BLaER1 (cell line): ENCODE measurements at regions not wholly inside any gene's neighbourhood (a gene's known extent, or its start where the extent isn't known, plus 50 kb on each side); places are given as distances from the start of the nearest gene placed in this dataset.
A peak's percentile ranks its signal among the peaks of the same experiment; 100 is the strongest.

Experiments
- H3K27ac ChIP-seq: shearing (Covaris generic); formaldehyde crosslinking; 2 replicates; pipeline ENCODE4 v1.8.1; 2022
- H3K27me3 ChIP-seq: shearing (Covaris generic); formaldehyde crosslinking; 2 replicates; pipeline ENCODE4 v1.8.1; 2022
- H3K36me3 ChIP-seq: shearing (Covaris generic); formaldehyde crosslinking; 2 replicates; pipeline ENCODE4 v1.8.1; 2022
- H3K4me1 ChIP-seq: shearing (Covaris generic); formaldehyde crosslinking; 2 replicates; pipeline ENCODE4 v1.8.1; 2022
- H3K4me2 ChIP-seq: shearing (Covaris generic); formaldehyde crosslinking; 2 replicates; pipeline ENCODE4 v1.8.1; 2022
- H3K4me3 ChIP-seq: shearing (Covaris generic); formaldehyde crosslinking; 2 replicates; pipeline ENCODE4 v1.8.1; 2022
- H3K9ac ChIP-seq: shearing (Covaris generic); formaldehyde crosslinking; 2 replicates; pipeline ENCODE4 v1.8.1; 2022
- H3K9me3 ChIP-seq: shearing (Covaris generic); formaldehyde crosslinking; 2 replicates; pipeline ENCODE4 v1.8.1; 2022
- H4K20me1 ChIP-seq: shearing (Covaris generic); formaldehyde crosslinking; 2 replicates; pipeline ENCODE4 v1.8.1; 2022
- Cebpa-rat ChIP-seq: shearing (Covaris generic); IDR thresholded peaks from 2 replicates; pipeline ENCODE4 v1.8.1; 2022

DNA sequence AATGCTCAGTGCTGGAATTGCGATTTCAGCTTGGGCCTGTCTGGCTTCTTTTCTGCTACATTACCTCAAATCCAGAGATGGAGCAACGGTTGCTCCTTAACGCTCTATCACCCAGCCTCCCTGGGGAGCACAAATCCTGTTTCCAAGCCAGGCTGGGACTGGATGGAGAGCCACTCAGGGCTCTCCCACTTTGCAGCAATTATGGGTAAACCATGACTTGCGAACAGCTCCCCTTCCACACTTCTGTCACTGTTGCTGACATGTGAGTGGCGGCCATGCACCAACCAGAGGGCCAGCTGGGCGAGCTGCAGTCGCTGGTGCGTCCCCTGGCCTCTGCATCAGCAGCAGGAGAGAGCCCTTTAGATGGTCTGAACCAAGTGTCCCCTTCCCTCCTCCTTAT lies 65.1 kb upstream of the RAB4A start:
- Histone ChIP-seq H4K20me1 (no peaks in the 10 kb centered on the region), H3K36me3 (no peaks in the 10 kb centered on the region), H3K27me3 (no peaks in the 10 kb centered on the region), H3K4me2 (peak overlapping the region; percentile 33; the same call in 1 of the 2 replicates), H3K27ac (no peak overlapping the region), H3K9ac (no peak overlapping the region), H3K9me3 (no peaks in the 10 kb centered on the region), H3K4me3 (no peak overlapping the region), H3K4me1 (peaks cover 13% of the 10 kb centered on the region; the same call in 1 of the 2 replicates)
- no peak for TF ChIP-seq Cebpa-rat

DNA sequence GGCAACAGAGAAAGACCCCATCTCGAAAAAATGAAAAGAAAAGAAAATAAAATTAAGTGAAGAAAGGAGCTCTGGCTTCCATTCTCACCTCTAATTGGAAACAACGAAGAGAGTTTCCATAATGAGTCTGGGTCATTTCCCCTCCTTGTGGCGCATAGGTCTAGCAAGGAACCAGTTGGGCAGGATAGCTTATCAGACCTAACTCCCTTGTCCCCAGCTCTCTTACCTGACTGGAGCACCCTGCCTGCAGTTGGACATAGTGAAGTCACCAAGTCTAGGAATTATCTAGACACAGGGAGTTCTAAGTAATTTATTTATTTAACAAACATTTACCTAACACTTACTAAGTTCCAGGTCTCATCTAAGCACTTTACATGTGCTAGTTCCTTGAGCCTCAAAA lies 63.0 kb upstream of the RAB4A start:
- H3K4me3 ChIP-seq = no peak overlapping the region
- peaks cover 13% of the 10 kb centered on the region; the same call in 1 of the 2 replicates for H3K4me1 ChIP-seq
- no peak overlapping the region for H3K27ac ChIP-seq
- H3K27me3 ChIP-seq = no peaks in the 10 kb centered on the region
- no peaks in the 10 kb centered on the region for H3K9me3 ChIP-seq
- H3K4me2 ChIP-seq = no peak overlapping the region
- no peaks in the 10 kb centered on the region for H3K36me3 ChIP-seq
- no peaks in the 10 kb centered on the region for H4K20me1 ChIP-seq
- H3K9ac ChIP-seq = no peak overlapping the region
- no peak for TF ChIP-seq Cebpa-rat

DNA sequence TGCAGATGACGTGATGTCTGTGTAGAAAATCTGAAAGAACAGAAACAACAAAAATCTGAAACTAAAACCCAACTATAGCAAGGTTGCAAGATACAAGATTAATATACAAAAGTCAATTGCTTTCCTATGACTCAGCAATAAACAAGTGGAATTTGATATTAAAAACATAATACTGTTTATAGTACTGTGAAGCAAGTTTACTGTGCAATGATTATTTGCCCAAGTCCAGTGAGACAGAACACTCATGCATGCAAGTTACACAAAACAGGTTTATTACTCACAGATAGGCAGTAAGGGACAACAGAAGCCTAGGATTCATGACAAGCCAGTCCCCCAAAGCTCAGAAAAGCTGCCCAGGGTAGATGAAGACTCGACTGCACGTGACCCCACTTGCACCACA lies 62.4 kb upstream of the RAB4A start:
- Histone ChIP-seq H3K4me2 (no peak overlapping the region), H3K36me3 (no peaks in the 10 kb centered on the region), H4K20me1 (no peaks in the 10 kb centered on the region), H3K4me3 (no peak overlapping the region), H3K27ac (no peak overlapping the region), H3K9me3 (no peaks in the 10 kb centered on the region), H3K9ac (no peak overlapping the region), H3K27me3 (no peaks in the 10 kb centered on the region), H3K4me1 (peaks cover 13% of the 10 kb centered on the region; the same call in 1 of the 2 replicates)
- TF ChIP-seq Cebpa-rat = no peak

DNA sequence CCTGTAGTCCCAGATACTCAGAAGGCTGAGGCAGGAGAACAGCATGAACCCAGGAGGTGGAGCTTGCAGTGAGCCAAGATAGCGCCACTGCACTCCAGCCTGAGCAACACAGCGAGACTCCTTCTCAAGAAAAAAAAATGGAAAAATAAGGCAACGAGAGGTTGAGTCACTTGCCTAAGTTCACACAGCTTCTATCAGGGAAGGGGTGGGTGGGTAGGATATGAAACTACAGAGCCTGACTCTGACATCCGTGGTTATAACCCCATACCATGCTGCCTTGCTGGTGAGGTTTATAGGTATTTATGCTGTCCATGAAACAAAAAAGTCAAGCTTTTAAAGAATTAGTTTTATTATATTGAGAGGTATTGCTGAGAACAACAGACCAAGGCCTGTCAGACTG lies 61.5 kb upstream of the RAB4A start:
- H3K27me3 ChIP-seq = no peaks in the 10 kb centered on the region
- peaks cover 13% of the 10 kb centered on the region; the same call in 1 of the 2 replicates for H3K4me1 ChIP-seq
- no peak overlapping the region for H3K4me2 ChIP-seq
- H3K9ac ChIP-seq = no peak overlapping the region
- no peak overlapping the region for H3K27ac ChIP-seq
- no peaks in the 10 kb centered on the region for H3K9me3 ChIP-seq
- H3K4me3 ChIP-seq = no peak overlapping the region
- no peak for TF ChIP-seq Cebpa-rat
- H4K20me1 ChIP-seq = no peaks in the 10 kb centered on the region
- no peaks in the 10 kb centered on the region for H3K36me3 ChIP-seq

DNA sequence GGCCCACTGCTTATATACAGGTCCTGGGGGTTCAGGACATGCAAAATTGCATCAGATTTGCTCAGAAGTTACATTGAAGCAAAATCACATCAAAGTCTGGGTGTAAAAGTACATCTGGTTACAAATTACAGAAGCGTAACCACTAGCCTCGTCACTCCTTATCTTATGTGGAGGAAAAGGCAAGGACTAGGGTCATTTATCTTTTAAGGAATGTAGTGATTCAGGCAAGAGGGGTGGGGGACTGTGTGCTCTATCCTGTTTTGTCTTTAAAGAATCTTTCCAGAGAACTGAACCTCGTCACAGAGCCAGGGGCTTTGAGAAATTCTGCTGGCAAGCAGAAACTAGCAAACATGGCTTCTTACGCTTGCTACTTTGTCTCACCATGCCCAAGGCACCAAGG lies 61.1 kb upstream of the RAB4A start:
- no peak overlapping the region for H3K4me3 ChIP-seq
- no peaks in the 10 kb centered on the region for H3K27me3 ChIP-seq
- H3K27ac ChIP-seq = no peak overlapping the region
- peaks cover 13% of the 10 kb centered on the region; the same call in 1 of the 2 replicates for H3K4me1 ChIP-seq
- H3K9me3 ChIP-seq = no peaks in the 10 kb centered on the region
- H4K20me1 ChIP-seq = no peaks in the 10 kb centered on the region
- TF ChIP-seq Cebpa-rat = no peak
- H3K9ac ChIP-seq = no peak overlapping the region
- H3K36me3 ChIP-seq = no peaks in the 10 kb centered on the region
- no peak overlapping the region for H3K4me2 ChIP-seq

DNA sequence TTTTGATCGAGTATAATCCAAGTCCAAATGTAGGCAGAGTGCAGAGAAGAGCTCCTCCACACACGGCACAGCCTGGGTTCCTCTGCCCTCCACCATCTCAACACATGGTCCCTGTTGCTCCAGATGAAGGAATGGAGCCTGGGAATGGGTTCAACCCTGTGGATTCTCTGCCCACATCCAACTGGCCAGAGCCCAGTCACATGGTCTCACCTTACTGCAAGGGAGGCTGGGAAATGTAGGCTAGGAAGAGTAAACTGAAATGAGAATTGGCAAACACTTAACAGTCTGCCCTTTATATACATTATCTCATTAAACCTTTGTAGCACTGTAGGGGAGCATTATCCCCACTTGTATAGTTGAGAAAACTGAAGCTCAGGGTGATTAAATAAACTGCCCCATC lies 60.1 kb upstream of the RAB4A start:
- Histone ChIP-seq H3K9ac (no peak overlapping the region), H3K4me2 (no peak overlapping the region), H4K20me1 (no peaks in the 10 kb centered on the region), H3K27ac (no peak overlapping the region), H3K4me3 (no peak overlapping the region), H3K4me1 (peaks cover 3% of the 10 kb centered on the region; the same call in 1 of the 2 replicates), H3K27me3 (no peaks in the 10 kb centered on the region), H3K36me3 (no peaks in the 10 kb centered on the region), H3K9me3 (no peaks in the 10 kb centered on the region)
- TF ChIP-seq Cebpa-rat = no peak

DNA sequence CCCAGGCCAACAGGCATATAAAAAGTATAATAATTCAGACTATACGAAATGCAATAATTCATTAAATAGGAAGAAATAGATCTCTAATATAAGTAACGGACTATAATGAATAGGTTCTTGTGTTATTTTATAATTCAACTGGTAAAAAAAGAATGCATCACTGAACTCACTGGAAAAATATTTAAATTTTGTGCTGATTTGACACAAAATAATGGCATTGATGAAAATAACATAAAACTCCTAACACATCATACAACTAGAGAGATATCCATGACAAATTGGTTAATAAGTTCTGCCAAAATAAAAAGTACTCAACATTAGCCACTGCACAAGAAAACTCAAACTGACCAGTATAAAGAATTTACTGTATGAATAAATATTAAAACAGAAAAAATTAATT lies 57.1 kb upstream of the RAB4A start:
- H3K4me2 ChIP-seq = no peak overlapping the region
- no peak overlapping the region for H3K27ac ChIP-seq
- no peak overlapping the region for H3K9ac ChIP-seq
- no peaks in the 10 kb centered on the region for H3K27me3 ChIP-seq
- TF ChIP-seq Cebpa-rat = no peak
- H3K36me3 ChIP-seq = no peaks in the 10 kb centered on the region
- H3K9me3 ChIP-seq = no peaks in the 10 kb centered on the region
- no peak overlapping the region for H3K4me3 ChIP-seq
- no peaks in the 10 kb centered on the region for H4K20me1 ChIP-seq
- H3K4me1 ChIP-seq = no peaks in the 10 kb centered on the region

DNA sequence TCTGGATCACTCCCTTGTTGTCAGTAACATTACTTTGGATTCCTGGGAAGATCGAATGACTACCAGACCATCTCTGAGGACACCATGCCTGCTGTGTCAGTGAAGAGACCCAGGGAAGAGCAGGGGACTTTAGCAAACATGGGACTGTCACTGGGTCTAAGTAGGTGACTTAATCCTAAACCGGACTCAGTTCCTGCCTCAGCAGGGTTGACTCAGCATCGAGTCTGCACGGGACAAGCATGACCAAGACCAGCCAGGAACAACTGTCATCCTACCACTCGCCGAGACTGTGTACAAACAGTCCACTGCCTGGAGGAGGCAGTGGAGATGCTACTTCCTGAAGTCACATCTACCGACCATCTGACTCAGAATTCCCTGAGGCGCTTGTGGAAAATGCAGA lies 53.2 kb upstream of the RAB4A start:
- Histone ChIP-seq H3K9ac (no peak overlapping the region), H3K36me3 (no peaks in the 10 kb centered on the region), H3K4me2 (no peak overlapping the region), H3K4me1 (no peaks in the 10 kb centered on the region), H4K20me1 (no peaks in the 10 kb centered on the region), H3K27me3 (no peaks in the 10 kb centered on the region), H3K4me3 (no peak overlapping the region), H3K9me3 (peaks cover 5% of the 10 kb centered on the region; the same call in 1 of the 2 replicates), H3K27ac (no peak overlapping the region)
- TF ChIP-seq Cebpa-rat = no peak

DNA sequence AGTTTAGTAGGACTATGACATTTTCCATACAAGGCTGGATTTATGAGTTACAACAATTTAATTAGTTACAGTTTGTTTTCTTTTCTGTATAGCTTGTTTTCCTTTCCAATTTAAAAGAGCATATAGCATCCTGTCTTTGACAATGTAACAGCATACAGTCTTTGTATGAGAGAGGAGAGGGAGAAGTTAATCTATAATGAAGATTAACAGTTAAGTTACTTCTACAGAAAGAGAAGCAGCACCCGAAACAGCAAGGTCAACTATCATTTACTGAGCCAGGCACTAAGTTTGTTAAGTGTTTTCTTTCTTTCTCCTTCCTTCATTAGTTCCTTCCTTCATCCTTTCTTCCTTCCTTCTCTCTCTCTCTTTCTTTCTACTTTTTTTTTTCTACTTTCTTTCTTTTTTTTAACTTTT lies 52.3 kb upstream of the RAB4A start:
- no peak for TF ChIP-seq Cebpa-rat
- no peak overlapping the region for H3K4me3 ChIP-seq
- H4K20me1 ChIP-seq = no peaks in the 10 kb centered on the region
- no peak overlapping the region for H3K27ac ChIP-seq
- no peaks in the 10 kb centered on the region for H3K4me1 ChIP-seq
- H3K4me2 ChIP-seq = no peak overlapping the region
- H3K36me3 ChIP-seq = no peaks in the 10 kb centered on the region
- peaks cover 5% of the 10 kb centered on the region; the same call in 1 of the 2 replicates for H3K9me3 ChIP-seq
- no peaks in the 10 kb centered on the region for H3K27me3 ChIP-seq
- H3K9ac ChIP-seq = no peak overlapping the region

DNA sequence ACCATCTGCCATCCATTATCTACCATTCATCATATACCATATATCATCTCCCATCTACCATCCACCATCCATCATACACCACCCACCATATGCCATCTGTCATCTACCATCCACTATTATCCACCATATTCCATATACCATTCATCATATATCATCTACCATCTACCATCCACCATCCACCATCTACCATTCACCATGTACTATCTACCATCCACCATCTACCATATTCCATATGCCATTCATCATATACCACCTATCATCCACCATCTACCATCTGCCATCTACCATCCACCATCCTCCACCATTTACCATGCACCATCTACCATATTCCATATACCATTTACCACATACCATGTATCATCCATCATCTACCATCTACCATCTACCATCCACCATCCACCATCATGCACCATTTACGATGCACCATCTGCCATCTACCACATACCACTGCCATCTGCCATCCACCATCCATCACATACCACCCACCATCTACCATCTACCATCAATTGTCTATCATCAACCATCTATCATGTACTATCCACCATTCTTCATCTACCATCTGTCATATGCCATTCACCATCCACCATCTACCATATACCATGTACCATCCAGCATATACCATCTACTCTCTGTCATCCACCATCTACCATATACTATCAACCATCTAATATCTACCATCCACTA lies 50.6 kb upstream of the RAB4A start:
- H3K9ac ChIP-seq = no peak overlapping the region
- H3K9me3 ChIP-seq = peaks cover 5% of the 10 kb centered on the region; the same call in 1 of the 2 replicates
- no peaks in the 10 kb centered on the region for H3K36me3 ChIP-seq
- H3K4me3 ChIP-seq = no peak overlapping the region
- no peak overlapping the region for H3K27ac ChIP-seq
- no peaks in the 10 kb centered on the region for H3K27me3 ChIP-seq
- no peak overlapping the region for H3K4me2 ChIP-seq
- no peaks in the 10 kb centered on the region for H4K20me1 ChIP-seq
- TF ChIP-seq Cebpa-rat = no peak
- H3K4me1 ChIP-seq = no peaks in the 10 kb centered on the region
